SK-N-SH (cell line): ENCODE measurements at regions not wholly inside any gene's neighbourhood (a gene's known extent, or its start where the extent isn't known, plus 50 kb on each side); places are given as distances from the start of the nearest gene placed in this dataset.

Source experiments
- CTCF ChIA-PET: fragments of 300-600, 350-600 bp; formaldehyde crosslinking; extraction: SDS; loops from one replicate; lab custom pipeline; 2021; lab: Yijun Ruan, JAX
- POLR2A ChIA-PET: fragments of 350-600 bp; sonication (Branson Sonifier 250); formaldehyde crosslinking; extraction: SDS; loops from one replicate; lab custom pipeline; 2020; ENCODE audit warnings: antibody characterized with exemption, inconsistent platforms; lab: Yijun Ruan, JAX
- DNase-seq: peaks from one replicate; pipeline ENCODE4 v3.0.0; 2012
- H2AFZ ChIP-seq: fragments of 200-600 bp; sonication (generic); 2 replicates; pipeline ENCODE4 v1.8.1; 2016; ENCODE audit warnings: antibody characterized with exemption, mild to moderate bottlenecking, low read depth
- H3F3A ChIP-seq: fragments of 200-600 bp; sonication (generic); replicated peaks from 2 replicates; pipeline ENCODE3; 2016; ENCODE audit warnings: antibody characterized with exemption, mild to moderate bottlenecking; ENCODE audit not compliant: insufficient read depth
- H3K27ac ChIP-seq, 2 experiments: fragments of 200-500 bp in 1 of 2; fragments of 200-600 bp in 1 of 2; sonication (Bioruptor generic) in 1 of 2; sonication (generic), shearing (Covaris generic) in 1 of 2; 2 replicates each; pipeline versions ENCODE4 v1.5.1 to v1.6.1; 2014 to 2016; ENCODE audit warnings: low read depth in 2 of 2, inconsistent platforms in 1 of 2, low read length in 1 of 2, mild to moderate bottlenecking in 1 of 2, mixed read lengths in 1 of 2
- H3K27me3 ChIP-seq: fragments of 200-600 bp; sonication (generic), shearing (Covaris generic); 2 replicates; pipeline ENCODE4 v1.6.1; 2016; ENCODE audit warnings: mixed run types; ENCODE audit not compliant: insufficient read depth
- H3K36me3 ChIP-seq, 2 experiments: fragments of 200-500 bp in 1 of 2; fragments of 200-600 bp in 1 of 2; sonication (Bioruptor generic) in 1 of 2; sonication (generic) in 1 of 2; replicated peaks in 1 of 2; 2 replicates each; pipeline versions ENCODE3 to v1.5.1; 2014 to 2016; ENCODE audit warnings: low read length in 1 of 2, mild to moderate bottlenecking in 1 of 2; ENCODE audit not compliant: insufficient read depth in 2 of 2, control insufficient read depth in 1 of 2
- H3K4me1 ChIP-seq, 2 experiments: fragments of 200-500 bp in 1 of 2; fragments of 200-600 bp in 1 of 2; sonication (Bioruptor generic) in 1 of 2; sonication (generic), shearing (Covaris generic) in 1 of 2; 2 replicates each; pipeline versions ENCODE4 v1.5.1 to v1.6.1; 2014 to 2016; ENCODE audit warnings: low read depth in 1 of 2, low read length in 1 of 2, mixed run types in 1 of 2; ENCODE audit not compliant: insufficient read depth in 2 of 2, control insufficient read depth in 1 of 2
- H3K4me2 ChIP-seq: fragments of 200-600 bp; sonication (generic), shearing (Covaris generic); 2 replicates; pipeline ENCODE4 v1.6.1; 2017; ENCODE audit warnings: mixed run types
- H3K4me3 ChIP-seq, 2 experiments: fragments of 200-500 bp in 1 of 2; fragments of 200-600 bp in 1 of 2; sonication (Bioruptor generic) in 1 of 2; sonication (generic), shearing (Covaris generic) in 1 of 2; 2 replicates each; pipeline versions ENCODE4 v1.5.1 to v1.8.1; 2014 to 2016; ENCODE audit warnings: low read depth in 2 of 2, inconsistent platforms in 1 of 2, low read length in 1 of 2, mild to moderate bottlenecking in 1 of 2, mixed read lengths in 1 of 2, moderate library complexity in 1 of 2
- H3K79me2 ChIP-seq: fragments of 200-600 bp; sonication (generic); 2 replicates; pipeline ENCODE4 v1.8.1; 2017; ENCODE audit warnings: mild to moderate bottlenecking; ENCODE audit not compliant: insufficient read depth
- H3K9ac ChIP-seq: fragments of 200-600 bp; sonication (generic); 2 replicates; pipeline ENCODE4 v1.6.1; 2017; ENCODE audit warnings: mixed run types
- H3K9me2 ChIP-seq: fragments of 200-600 bp; sonication (generic); 2 replicates; pipeline ENCODE4 v1.6.1; 2017; ENCODE audit warnings: mixed run types
- H3K9me3 ChIP-seq: fragments of 200-600 bp; sonication (generic); 2 replicates; pipeline ENCODE4 v1.6.1; 2017; ENCODE audit warnings: mixed run types, mild to moderate bottlenecking, moderate library complexity
- H4K20me1 ChIP-seq: fragments of 200-600 bp; sonication (generic); 2 replicates; pipeline ENCODE4 v1.6.1; 2017; ENCODE audit warnings: mild to moderate bottlenecking, mixed run types; ENCODE audit not compliant: insufficient read depth
- ELF1 ChIP-seq: IDR thresholded peaks from 2 replicates; pipeline ENCODE4 v1.4.0; 2012
- EZH2phosphoT487 ChIP-seq: fragments of 200-600 bp; sonication (generic); IDR thresholded peaks from 2 replicates; pipeline ENCODE4 v1.6.1; 2017; ENCODE audit warnings: low read depth, mixed run types, mild to moderate bottlenecking, antibody characterized with exemption, moderate library complexity, borderline replicate concordance
- FOSL2 ChIP-seq: IDR thresholded peaks from 2 replicates; pipeline ENCODE4 v1.4.0; 2012; ENCODE audit warnings: low read depth, mild to moderate bottlenecking, moderate library complexity, borderline replicate concordance
- FOXJ3 ChIP-seq: sonication (generic); formaldehyde crosslinking; IDR thresholded peaks from 2 replicates; pipeline ENCODE4 v1.5.1; 2020; ENCODE audit warnings: mild to moderate bottlenecking, missing genetic modification reagents
- JUND ChIP-seq: IDR thresholded peaks from 2 replicates; pipeline ENCODE4 v1.4.0; 2012
- MXI1 ChIP-seq: IDR thresholded peaks from 2 replicates; pipeline ENCODE4 v1.6.1; 2012; ENCODE audit warnings: mild to moderate bottlenecking, low read depth, low read length, improper control_type of control experiment
- NFIC ChIP-seq: IDR thresholded peaks from 2 replicates; pipeline ENCODE4 v1.4.0; 2012; ENCODE audit warnings: borderline replicate concordance
- NRF1 ChIP-seq: IDR thresholded peaks from 2 replicates; pipeline ENCODE4 v1.6.1; 2012; ENCODE audit warnings: low read depth, mild to moderate bottlenecking, low read length
- PBX3 ChIP-seq: IDR thresholded peaks from 2 replicates; pipeline ENCODE4; 2012
- POLR2AphosphoS5 ChIP-seq: IDR thresholded peaks from 2 replicates; pipeline ENCODE4 v1.6.1; 2012; ENCODE audit warnings: low read depth, low read length
- REST ChIP-seq: IDR thresholded peaks from 2 replicates; pipeline ENCODE4 v1.6.1; 2012; ENCODE audit warnings: mild to moderate bottlenecking, low read depth, low read length, moderate library complexity
- RFX5 ChIP-seq: IDR thresholded peaks from 2 replicates; pipeline ENCODE4 v1.6.1; 2012; ENCODE audit warnings: mild to moderate bottlenecking, improper control_type of control experiment, low read length
- RXRA ChIP-seq: IDR thresholded peaks from 2 replicates; pipeline ENCODE4 v1.4.0; 2012; ENCODE audit warnings: low read depth, mild to moderate bottlenecking, borderline replicate concordance
- SIN3A ChIP-seq: IDR thresholded peaks from 2 replicates; pipeline ENCODE4 v1.6.1; 2012; ENCODE audit warnings: low read depth, mild to moderate bottlenecking, low read length, moderate library complexity, borderline replicate concordance
- SMC3 ChIP-seq: IDR thresholded peaks from 2 replicates; pipeline ENCODE4 v1.6.1; 2012; ENCODE audit warnings: low read depth, low read length, improper control_type of control experiment
- TAF1 ChIP-seq: IDR thresholded peaks from 2 replicates; pipeline ENCODE4 v1.6.1; 2012; ENCODE audit warnings: low read depth, mild to moderate bottlenecking, low read length, moderate library complexity, borderline replicate concordance
- USF1 ChIP-seq: IDR thresholded peaks from 2 replicates; pipeline ENCODE4 v1.4.0; 2012; ENCODE audit warnings: low read depth, borderline replicate concordance
- USF2 ChIP-seq: fragments of 150-350 bp; IDR thresholded peaks from 2 replicates; pipeline ENCODE4 v1.6.1; 2017; ENCODE audit warnings: antibody characterized with exemption, low read length, low read depth, borderline replicate concordance
- YY1 ChIP-seq: IDR thresholded peaks from 2 replicates; pipeline ENCODE4 v1.4.0; 2012; ENCODE audit warnings: low read depth, mild to moderate bottlenecking
- WGBS: methylation state at CpG from one replicate; pipeline ENCODE4 v1.1.6; 2017; ENCODE audit warnings: low lambda C conversion rate; 5-methylcytosine and 5-hydroxymethylcytosine counted together

GRCh38 chr22:48217596-48217995 is 1455.1 kb downstream of the TBC1D22A start (continued):
- TF ChIP-seq REST, result no peak
- TF ChIP-seq USF2, result no peak
- TF ChIP-seq POLR2AphosphoS5, result no peak
- TF ChIP-seq, all 33 proteins: peak for 0

GRCh38 chr22:48212727-48213126 is 1450.3 kb downstream of the TBC1D22A start:
- H2AFZ ChIP-seq, result no peak overlapping the region
- no peak overlapping the region for H3K27ac ChIP-seq
- no peak overlapping the region for H3K4me2 ChIP-seq
- CTCF ChIA-PET, result no interaction called here
- POLR2A ChIA-PET, result no interaction called here
- TF ChIP-seq NRF1 (no peak), FOXJ3 (CRISPR knock-in tag) (no peak), REST (no peak), SIN3A (no peak), MXI1 (no peak), RFX5 (no peak), SMC3 (no peak), RXRA (no peak), FOSL2 (no peak), POLR2AphosphoS5 (no peak), JUND (no peak), YY1 (no peak), TAF1 (no peak), PBX3 (no peak), USF1 (no peak), ELF1 (no peak), EZH2phosphoT487 (no peak), NFIC (no peak)
- H3K9me2 ChIP-seq, result no peaks in the 10 kb centered on the region
- no peak for DNase-seq
- WGBS, result 5% methylated on average over 1 of the region's 1 CpG
- no peaks in the 10 kb centered on the region for H4K20me1 ChIP-seq
- H3K4me3 ChIP-seq, result no peak overlapping the region
- H3K27me3 ChIP-seq, result no peaks in the 10 kb centered on the region; the same call in 1 of the 2 replicates
- no peaks in the 10 kb centered on the region for H3K4me1 ChIP-seq
- no peaks in the 10 kb centered on the region for H3K9me3 ChIP-seq
- H3K36me3 ChIP-seq, result no peaks in the 10 kb centered on the region
- H3F3A ChIP-seq, result no peaks in the 10 kb centered on the region
- no peak overlapping the region for H3K9ac ChIP-seq
- no peaks in the 10 kb centered on the region for H3K79me2 ChIP-seq
